SK-N-SH (cell line): ENCODE measurements at regions not wholly inside any gene's neighbourhood (a gene's known extent, or its start where the extent isn't known, plus 50 kb on each side); places are given as distances from the start of the nearest gene placed in this dataset.

Source experiments
- CTCF ChIA-PET: fragments of 300-600, 350-600 bp; formaldehyde crosslinking; extraction: SDS; loops from one replicate; lab custom pipeline; 2021; lab: Yijun Ruan, JAX
- POLR2A ChIA-PET: fragments of 350-600 bp; sonication (Branson Sonifier 250); formaldehyde crosslinking; extraction: SDS; loops from one replicate; lab custom pipeline; 2020; ENCODE audit warnings: antibody characterized with exemption, inconsistent platforms; lab: Yijun Ruan, JAX
- DNase-seq: peaks from one replicate; pipeline ENCODE4 v3.0.0; 2012
- H2AFZ ChIP-seq: fragments of 200-600 bp; sonication (generic); 2 replicates; pipeline ENCODE4 v1.8.1; 2016; ENCODE audit warnings: antibody characterized with exemption, mild to moderate bottlenecking, low read depth
- H3F3A ChIP-seq: fragments of 200-600 bp; sonication (generic); replicated peaks from 2 replicates; pipeline ENCODE3; 2016; ENCODE audit warnings: antibody characterized with exemption, mild to moderate bottlenecking; ENCODE audit not compliant: insufficient read depth
- H3K27ac ChIP-seq, 2 experiments: fragments of 200-500 bp in 1 of 2; fragments of 200-600 bp in 1 of 2; sonication (Bioruptor generic) in 1 of 2; sonication (generic), shearing (Covaris generic) in 1 of 2; 2 replicates each; pipeline versions ENCODE4 v1.5.1 to v1.6.1; 2014 to 2016; ENCODE audit warnings: low read depth in 2 of 2, inconsistent platforms in 1 of 2, low read length in 1 of 2, mild to moderate bottlenecking in 1 of 2, mixed read lengths in 1 of 2
- H3K27me3 ChIP-seq: fragments of 200-600 bp; sonication (generic), shearing (Covaris generic); 2 replicates; pipeline ENCODE4 v1.6.1; 2016; ENCODE audit warnings: mixed run types; ENCODE audit not compliant: insufficient read depth
- H3K36me3 ChIP-seq, 2 experiments: fragments of 200-500 bp in 1 of 2; fragments of 200-600 bp in 1 of 2; sonication (Bioruptor generic) in 1 of 2; sonication (generic) in 1 of 2; replicated peaks in 1 of 2; 2 replicates each; pipeline versions ENCODE3 to v1.5.1; 2014 to 2016; ENCODE audit warnings: low read length in 1 of 2, mild to moderate bottlenecking in 1 of 2; ENCODE audit not compliant: insufficient read depth in 2 of 2, control insufficient read depth in 1 of 2
- H3K4me1 ChIP-seq, 2 experiments: fragments of 200-500 bp in 1 of 2; fragments of 200-600 bp in 1 of 2; sonication (Bioruptor generic) in 1 of 2; sonication (generic), shearing (Covaris generic) in 1 of 2; 2 replicates each; pipeline versions ENCODE4 v1.5.1 to v1.6.1; 2014 to 2016; ENCODE audit warnings: low read depth in 1 of 2, low read length in 1 of 2, mixed run types in 1 of 2; ENCODE audit not compliant: insufficient read depth in 2 of 2, control insufficient read depth in 1 of 2
- H3K4me2 ChIP-seq: fragments of 200-600 bp; sonication (generic), shearing (Covaris generic); 2 replicates; pipeline ENCODE4 v1.6.1; 2017; ENCODE audit warnings: mixed run types
- H3K4me3 ChIP-seq, 2 experiments: fragments of 200-500 bp in 1 of 2; fragments of 200-600 bp in 1 of 2; sonication (Bioruptor generic) in 1 of 2; sonication (generic), shearing (Covaris generic) in 1 of 2; 2 replicates each; pipeline versions ENCODE4 v1.5.1 to v1.8.1; 2014 to 2016; ENCODE audit warnings: low read depth in 2 of 2, inconsistent platforms in 1 of 2, low read length in 1 of 2, mild to moderate bottlenecking in 1 of 2, mixed read lengths in 1 of 2, moderate library complexity in 1 of 2
- H3K79me2 ChIP-seq: fragments of 200-600 bp; sonication (generic); 2 replicates; pipeline ENCODE4 v1.8.1; 2017; ENCODE audit warnings: mild to moderate bottlenecking; ENCODE audit not compliant: insufficient read depth
- H3K9ac ChIP-seq: fragments of 200-600 bp; sonication (generic); 2 replicates; pipeline ENCODE4 v1.6.1; 2017; ENCODE audit warnings: mixed run types
- H3K9me2 ChIP-seq: fragments of 200-600 bp; sonication (generic); 2 replicates; pipeline ENCODE4 v1.6.1; 2017; ENCODE audit warnings: mixed run types
- H3K9me3 ChIP-seq: fragments of 200-600 bp; sonication (generic); 2 replicates; pipeline ENCODE4 v1.6.1; 2017; ENCODE audit warnings: mixed run types, mild to moderate bottlenecking, moderate library complexity
- H4K20me1 ChIP-seq: fragments of 200-600 bp; sonication (generic); 2 replicates; pipeline ENCODE4 v1.6.1; 2017; ENCODE audit warnings: mild to moderate bottlenecking, mixed run types; ENCODE audit not compliant: insufficient read depth
- ELF1 ChIP-seq: IDR thresholded peaks from 2 replicates; pipeline ENCODE4 v1.4.0; 2012
- FOSL2 ChIP-seq: IDR thresholded peaks from 2 replicates; pipeline ENCODE4 v1.4.0; 2012; ENCODE audit warnings: low read depth, mild to moderate bottlenecking, moderate library complexity, borderline replicate concordance
- GATA2 ChIP-seq: sonication (generic); formaldehyde crosslinking; IDR thresholded peaks from 2 replicates; pipeline ENCODE4 v1.5.0; 2020; ENCODE audit warnings: mild to moderate bottlenecking, missing genetic modification reagents
- IRF3 ChIP-seq: fragments of 150-350 bp; IDR thresholded peaks from 2 replicates; pipeline ENCODE4 v1.6.1; 2016; ENCODE audit warnings: mild to moderate bottlenecking, low read depth, low read length
- NFIC ChIP-seq: IDR thresholded peaks from 2 replicates; pipeline ENCODE4 v1.4.0; 2012; ENCODE audit warnings: borderline replicate concordance
- RFX5 ChIP-seq: IDR thresholded peaks from 2 replicates; pipeline ENCODE4 v1.6.1; 2012; ENCODE audit warnings: mild to moderate bottlenecking, improper control_type of control experiment, low read length
- RXRA ChIP-seq: IDR thresholded peaks from 2 replicates; pipeline ENCODE4 v1.4.0; 2012; ENCODE audit warnings: low read depth, mild to moderate bottlenecking, borderline replicate concordance
- TAF1 ChIP-seq: IDR thresholded peaks from 2 replicates; pipeline ENCODE4 v1.6.1; 2012; ENCODE audit warnings: low read depth, mild to moderate bottlenecking, low read length, moderate library complexity, borderline replicate concordance
- WGBS: methylation state at CpG from one replicate; pipeline ENCODE4 v1.1.6; 2017; ENCODE audit warnings: low lambda C conversion rate; 5-methylcytosine and 5-hydroxymethylcytosine counted together
- TF ChIP-seq, protein P1 (sequence below): IDR thresholded peaks from 2 replicates; pipeline ENCODE4 v1.4.0; 2012; ENCODE audit warnings: low read depth, borderline replicate concordance
- TF ChIP-seq, protein P2 (sequence below): IDR thresholded peaks from 2 replicates; pipeline ENCODE4 v1.4.0; 2012; ENCODE audit warnings: low read depth

DNA sequence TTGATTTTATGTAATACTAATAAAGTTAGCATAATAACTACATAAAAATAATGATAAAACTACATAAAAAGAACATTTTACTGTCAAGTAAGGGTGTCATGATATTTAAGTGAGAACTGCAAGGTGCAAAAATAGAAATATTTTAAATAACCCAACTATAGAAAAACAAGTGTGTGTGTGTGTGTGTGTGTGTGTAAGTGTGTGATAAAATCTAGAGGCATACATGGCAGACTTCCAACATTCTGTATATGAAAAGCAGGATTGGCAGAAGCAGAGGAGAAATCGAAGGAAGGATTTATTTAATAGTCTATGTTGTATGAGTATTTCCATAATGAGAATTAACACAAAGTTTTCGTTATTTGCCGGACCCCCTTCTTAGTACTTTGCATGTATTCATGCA, 334.1 kb downstream of the KCNJ2 start:
- H3K4me3 ChIP-seq: no peak overlapping the region
- H3K27ac ChIP-seq: no peak overlapping the region
- CTCF ChIA-PET: no interaction called here
- WGBS: 65% methylated on average over 3 of the region's 3 CpGs
- H3K4me1 ChIP-seq: no peaks in the 10 kb centered on the region; a peak in 1 of 4 replicates
- TF ChIP-seq GATA2 (peak; percentile 49), RFX5 (0 out of 2 replicates have a peak, but pooled peaks have one; percentile 18), IRF3 (no peak), NFIC (no peak)
- TF ChIP-seq, protein P1, sequence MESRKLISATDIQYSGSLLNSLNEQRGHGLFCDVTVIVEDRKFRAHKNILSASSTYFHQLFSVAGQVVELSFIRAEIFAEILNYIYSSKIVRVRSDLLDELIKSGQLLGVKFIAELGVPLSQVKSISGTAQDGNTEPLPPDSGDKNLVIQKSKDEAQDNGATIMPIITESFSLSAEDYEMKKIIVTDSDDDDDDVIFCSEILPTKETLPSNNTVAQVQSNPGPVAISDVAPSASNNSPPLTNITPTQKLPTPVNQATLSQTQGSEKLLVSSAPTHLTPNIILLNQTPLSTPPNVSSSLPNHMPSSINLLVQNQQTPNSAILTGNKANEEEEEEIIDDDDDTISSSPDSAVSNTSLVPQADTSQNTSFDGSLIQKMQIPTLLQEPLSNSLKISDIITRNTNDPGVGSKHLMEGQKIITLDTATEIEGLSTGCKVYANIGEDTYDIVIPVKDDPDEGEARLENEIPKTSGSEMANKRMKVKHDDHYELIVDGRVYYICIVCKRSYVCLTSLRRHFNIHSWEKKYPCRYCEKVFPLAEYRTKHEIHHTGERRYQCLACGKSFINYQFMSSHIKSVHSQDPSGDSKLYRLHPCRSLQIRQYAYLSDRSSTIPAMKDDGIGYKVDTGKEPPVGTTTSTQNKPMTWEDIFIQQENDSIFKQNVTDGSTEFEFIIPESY: no peak
- no peaks in the 10 kb centered on the region for H4K20me1 ChIP-seq
- no peak for DNase-seq
- no peaks in the 10 kb centered on the region for H3K9me3 ChIP-seq
- no peaks in the 10 kb centered on the region for H3K79me2 ChIP-seq
- POLR2A ChIA-PET: no interaction called here
- no peaks in the 10 kb centered on the region for H3F3A ChIP-seq
- H2AFZ ChIP-seq: no peak overlapping the region
- H3K4me2 ChIP-seq: no peak overlapping the region
- H3K27me3 ChIP-seq: no peaks in the 10 kb centered on the region
- no peaks in the 10 kb centered on the region for H3K9me2 ChIP-seq
- no peaks in the 10 kb centered on the region for H3K36me3 ChIP-seq
- no peak overlapping the region for H3K9ac ChIP-seq

- 39% methylated on average over 2 of the region's 2 CpGs for WGBS
- Histone ChIP-seq H3K27me3 (no peaks in the 10 kb centered on the region), H3K79me2 (no peaks in the 10 kb centered on the region), H3K4me3 (no peak overlapping the region), H3K9me2 (no peaks in the 10 kb centered on the region), H2AFZ (no peak overlapping the region), H3K9me3 (no peaks in the 10 kb centered on the region; the same call in 1 of the 2 replicates), H3K4me2 (no peak overlapping the region), H3K36me3 (no peaks in the 10 kb centered on the region), H4K20me1 (no peaks in the 10 kb centered on the region), H3F3A (no peaks in the 10 kb centered on the region), H3K4me1 (no peaks in the 10 kb centered on the region; a peak in 1 of 4 replicates), H3K9ac (no peak overlapping the region), H3K27ac (no peak overlapping the region)
- CTCF ChIA-PET: no interaction called here
- POLR2A ChIA-PET: no interaction called here
- TF ChIP-seq, protein P2, sequence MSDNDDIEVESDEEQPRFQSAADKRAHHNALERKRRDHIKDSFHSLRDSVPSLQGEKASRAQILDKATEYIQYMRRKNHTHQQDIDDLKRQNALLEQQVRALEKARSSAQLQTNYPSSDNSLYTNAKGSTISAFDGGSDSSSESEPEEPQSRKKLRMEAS: no peak
- TF ChIP-seq FOSL2 (no peak), ELF1 (no peak), TAF1 (no peak), RXRA (no peak)
- no peak for DNase-seq
Observed at GRCh38 chr17:70510288-70510687, 341.0 kb downstream of the KCNJ2 start.
